Inflammatory macrophage treated with lipopolysaccharide for 4 hours (primary cell): ENCODE measurements at regions not wholly inside any gene's neighbourhood (a gene's known extent, or its start where the extent isn't known, plus 50 kb on each side); places are given as distances from the start of the nearest gene placed in this dataset.
A peak's percentile ranks its signal among the peaks of the same experiment; 100 is the strongest.

Experiments used
- DNase-seq: peaks from one replicate; pipeline ENCODE4 v3.0.0-alpha.2; 2020

- DNase-seq: no peak
These were observed 51.8 kb upstream of the PNRC1 start for GRCh38 chr6:89028774-89029173.

- DNase-seq: peak; percentile 58
These were observed 52.8 kb upstream of the PNRC1 start for GRCh38 chr6:89027756-89028155.

- no peak for DNase-seq
These were observed 54.4 kb upstream of the PNRC1 start for GRCh38 chr6:89026151-89026550.

GRCh38 chr6:89025633-89026032, 54.9 kb upstream of the PNRC1 start:
- DNase-seq: no peak

GRCh38 chr6:89024456-89024855, 56.1 kb upstream of the PNRC1 start:
- DNase-seq: no peak

GRCh38 chr6:89023591-89024441, 56.7 kb upstream of the PNRC1 start:
- no peak for DNase-seq

- DNase-seq: no peak
These were observed 57.8 kb upstream of the PNRC1 start for GRCh38 chr6:89022798-89023197.

GRCh38 chr6:89021629-89022028, 58.2 kb upstream of the RNGTT start:
- DNase-seq: no peak

GRCh38 chr6:89015971-89016370, 52.6 kb upstream of the RNGTT start:
- no peak for DNase-seq

GRCh38 chr6:89013438-89013837, 50.0 kb upstream of the RNGTT start:
- no peak for DNase-seq
